Keratinocyte (primary cell): ENCODE measurements at regions not wholly inside any gene's neighbourhood (a gene's known extent, or its start where the extent isn't known, plus 50 kb on each side); places are given as distances from the start of the nearest gene placed in this dataset.

Experiments
- DNase-seq: peaks from one replicate; pipeline ENCODE4 v3.0.0-alpha.2; 2011; ENCODE audit warnings: low read depth, missing footprints, low spot score
- FAIRE-seq: peaks from 2 replicates; lab custom pipeline; 2011; peaks lifted over from hg19 to GRCh38; lab: Jason Lieb, UNC
- H2AFZ ChIP-seq: 2 replicates; pipeline ENCODE4 v1.6.0; 2012; ENCODE audit warnings: low read length, control low read depth, inconsistent platforms; ENCODE audit not compliant: control insufficient read depth
- H3K27ac ChIP-seq: 2 replicates; pipeline ENCODE4 v1.5.1; 2011; ENCODE audit warnings: low read length; ENCODE audit not compliant: control insufficient read depth, insufficient read depth
- H3K27me3 ChIP-seq: 3 replicates; pipeline ENCODE4 v1.6.0; 2011; ENCODE audit warnings: low read length; ENCODE audit not compliant: control insufficient read depth, insufficient read depth; ENCODE audit errors: extremely low read depth
- H3K36me3 ChIP-seq, 2 experiments: 2 replicates in 1 of 2; 3 replicates in 1 of 2; pipeline ENCODE4 v1.5.1; 2011; ENCODE audit warnings: low read length in 2 of 2, mild to moderate bottlenecking in 1 of 2; ENCODE audit not compliant: control insufficient read depth in 2 of 2, insufficient read depth in 2 of 2; ENCODE audit errors: extremely low read depth in 1 of 2
- H3K4me1 ChIP-seq: 3 replicates; pipeline ENCODE4 v1.5.1; 2011; ENCODE audit warnings: low read length; ENCODE audit not compliant: control insufficient read depth, insufficient read depth; ENCODE audit errors: extremely low read depth
- H3K4me2 ChIP-seq: 3 replicates; pipeline ENCODE4 v1.6.0; 2011; ENCODE audit warnings: low read depth, low read length; ENCODE audit not compliant: control insufficient read depth, insufficient read depth; ENCODE audit errors: extremely low read depth
- H3K4me3 ChIP-seq, 3 experiments: fragments of 200-600 bp in 1 of 3; sonication (generic) in 1 of 3; 2 replicates in 2 of 3; 3 replicates in 1 of 3; pipeline ENCODE4 v1.5.1; 2011 to 2016; ENCODE audit warnings: low read length in 3 of 3, mild to moderate bottlenecking in 3 of 3, control low read depth in 2 of 3, inconsistent platforms in 1 of 3, low read depth in 1 of 3, mixed read lengths in 1 of 3, mixed run types in 1 of 3, moderate library complexity in 1 of 3; ENCODE audit not compliant: control insufficient read depth in 2 of 3, insufficient read depth in 2 of 3; ENCODE audit errors: extremely low read depth in 1 of 3
- H3K79me2 ChIP-seq: 2 replicates; pipeline ENCODE4 v1.6.0; 2012; ENCODE audit warnings: low read length; ENCODE audit not compliant: control insufficient read depth, insufficient read depth
- H3K9ac ChIP-seq: 3 replicates; pipeline ENCODE4 v1.6.0; 2011; ENCODE audit warnings: low read length; ENCODE audit not compliant: control insufficient read depth, insufficient read depth; ENCODE audit errors: extremely low read depth
- H3K9me1 ChIP-seq: 3 replicates; pipeline ENCODE4 v1.6.0; 2011; ENCODE audit warnings: low read length; ENCODE audit not compliant: control insufficient read depth, insufficient read depth; ENCODE audit errors: extremely low read depth
- H3K9me3 ChIP-seq: 2 replicates; pipeline ENCODE4 v1.5.1; 2012; ENCODE audit warnings: low read depth, low read length; ENCODE audit not compliant: control insufficient read depth
- H4K20me1 ChIP-seq: 3 replicates; pipeline ENCODE4 v1.6.0; 2011; ENCODE audit warnings: low read length; ENCODE audit not compliant: control insufficient read depth, insufficient read depth; ENCODE audit errors: extremely low read depth
- CTCF ChIP-seq, 3 experiments: IDR thresholded peaks in 1 of 3; conservative IDR thresholded peaks in 1 of 3; optimal IDR thresholded peaks in 1 of 3; 2 replicates in 2 of 3; 3 replicates in 1 of 3; pipeline versions ENCODE3 to v1.5.1; 2011; ENCODE audit warnings: low read length in 3 of 3, mild to moderate bottlenecking in 3 of 3, moderate library complexity in 2 of 3, control low read depth in 1 of 3, inconsistent platforms in 1 of 3; ENCODE audit not compliant: insufficient read depth in 2 of 3; ENCODE audit errors: extremely low read depth in 1 of 3
- EZH2 ChIP-seq: IDR thresholded peaks from one replicate; pipeline ENCODE4 v1.6.1; 2012; ENCODE audit warnings: inconsistent platforms, mild to moderate bottlenecking, low read length, moderate library complexity
- dilution Hi-C: fragments of 300-500 bp; cut with MboI; formaldehyde crosslinking; loops from one replicate; pipeline ENCODE4 v1.7.0; 2020; ENCODE audit warnings: low sequenced_read_pairs; ENCODE audit not compliant: extremely low pct_ligation_motif_present

- Histone ChIP-seq H3K79me2 (no peaks in the 10 kb centered on the region), H3K4me2 (no peak overlapping the region), H2AFZ (no peak overlapping the region), H3K9me3 (no peaks in the 10 kb centered on the region), H3K27ac (no peak overlapping the region), H3K9me1 (no peaks in the 10 kb centered on the region), H3K9ac (no peak overlapping the region), H3K4me1 (peaks cover 17% of the 10 kb centered on the region), H3K36me3 (no peaks in the 10 kb centered on the region), H3K27me3 (no peaks in the 10 kb centered on the region), H3K4me3 (no peak overlapping the region), H4K20me1 (no peaks in the 10 kb centered on the region)
- dilution Hi-C loops: no loop called here
- FAIRE-seq (peak; percentile 51), DNase-seq (no peak)
- TF ChIP-seq CTCF (optimal IDR thresholded peaks at IDR 0.05 in 1 of 3, IDR thresholded peaks at IDR 0.05 in 1 of 3, conservative IDR thresholded peaks at IDR 0.05 in 1 of 3; ENCODE audit: extremely low read depth in 1 of 3, insufficient read depth in 2 of 3, low read length in 3 of 3): no peak
- no peak for TF ChIP-seq EZH2
These were observed 2116.2 kb upstream of the PIK3C3 start for GRCh38 chr18:39838831-39839230.

GRCh38 chr18:39835303-39836030 lies 2119.6 kb upstream of the PIK3C3 start:
- DNase-seq: no peak
- peak in 1 of 3 experiments; percentile 3 for TF ChIP-seq CTCF (optimal IDR thresholded peaks at IDR 0.05 in 1 of 3, IDR thresholded peaks at IDR 0.05 in 1 of 3, conservative IDR thresholded peaks at IDR 0.05 in 1 of 3; ENCODE audit: extremely low read depth in 1 of 3, insufficient read depth in 2 of 3, low read length in 3 of 3)
- no peak for TF ChIP-seq EZH2
- dilution Hi-C loops: no loop called here

More at GRCh38 chr18:39835303-39836030, 2119.6 kb upstream of the PIK3C3 start:
- H3K4me1 ChIP-seq: peaks cover 11% of the 10 kb centered on the region
- H4K20me1 ChIP-seq: no peaks in the 10 kb centered on the region
- H3K9me3 ChIP-seq: no peaks in the 10 kb centered on the region
- H3K4me2 ChIP-seq: no peak overlapping the region
- no peak overlapping the region for H3K27ac ChIP-seq
- no peaks in the 10 kb centered on the region for H3K27me3 ChIP-seq
- H2AFZ ChIP-seq: no peak overlapping the region
- H3K4me3 ChIP-seq: no peak overlapping the region
- H3K9me1 ChIP-seq: no peaks in the 10 kb centered on the region
- H3K36me3 ChIP-seq: no peaks in the 10 kb centered on the region
- H3K9ac ChIP-seq: no peak overlapping the region
- H3K79me2 ChIP-seq: no peaks in the 10 kb centered on the region
- peak; percentile 48 for FAIRE-seq
